GM19023 (cell line): ENCODE measurements at regions not wholly inside any gene's neighbourhood (a gene's known extent, or its start where the extent isn't known, plus 50 kb on each side); places are given as distances from the start of the nearest gene placed in this dataset.
"Not testable (repeated sequence)": the region's sequence is repeated elsewhere in the genome, so short reads cannot be mapped to it uniquely, and the experiment has no call there.

ENCODE experiments used
- ATAC-seq: cut with Tn5 transposase; IDR thresholded peaks from one replicate; pipeline ENCODE4 v1.9.1; 2021; ENCODE audit warnings: mild to moderate bottlenecking, moderate library complexity; ENCODE audit not compliant: unreplicated experiment

DNA sequence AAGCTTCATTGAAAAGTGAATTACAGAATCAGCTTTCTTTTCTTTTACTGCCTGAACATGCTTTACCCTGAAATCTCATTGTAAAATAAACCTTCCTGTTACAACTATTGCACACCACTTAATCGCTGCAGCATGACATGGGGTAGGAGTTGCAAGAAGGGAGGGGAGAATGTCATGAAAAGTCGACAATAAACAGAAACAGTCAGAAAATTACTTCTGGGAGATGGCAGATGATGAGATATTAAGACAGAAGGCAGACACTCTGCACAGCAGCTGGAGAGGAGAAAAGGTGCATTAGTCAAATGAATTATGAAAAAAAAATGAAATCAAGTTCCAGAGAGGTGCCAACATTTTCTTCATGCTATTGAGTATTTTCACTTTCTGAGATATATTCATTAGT is 287.7 kb downstream of the PCDH7 start:
- ATAC-seq, result no peak

DNA sequence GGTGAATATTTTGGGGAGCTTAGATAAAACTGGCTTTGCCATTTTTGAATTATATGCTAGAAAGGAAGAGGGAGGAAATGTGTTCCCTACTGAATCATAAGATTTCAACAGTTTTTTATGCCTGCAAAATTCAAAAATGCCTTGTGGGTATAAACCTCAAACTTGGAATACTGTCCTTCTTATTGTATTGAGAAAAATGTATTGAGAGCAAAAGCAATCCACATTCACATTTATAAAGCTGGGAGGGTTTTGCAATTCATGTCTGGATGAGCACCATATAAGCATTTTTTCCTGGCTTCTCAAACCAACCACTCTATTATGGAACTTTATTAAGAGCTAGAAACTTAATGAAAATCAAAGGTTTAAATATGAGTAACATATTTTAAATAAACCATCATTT is 289.8 kb downstream of the PCDH7 start:
- no peak for ATAC-seq

DNA sequence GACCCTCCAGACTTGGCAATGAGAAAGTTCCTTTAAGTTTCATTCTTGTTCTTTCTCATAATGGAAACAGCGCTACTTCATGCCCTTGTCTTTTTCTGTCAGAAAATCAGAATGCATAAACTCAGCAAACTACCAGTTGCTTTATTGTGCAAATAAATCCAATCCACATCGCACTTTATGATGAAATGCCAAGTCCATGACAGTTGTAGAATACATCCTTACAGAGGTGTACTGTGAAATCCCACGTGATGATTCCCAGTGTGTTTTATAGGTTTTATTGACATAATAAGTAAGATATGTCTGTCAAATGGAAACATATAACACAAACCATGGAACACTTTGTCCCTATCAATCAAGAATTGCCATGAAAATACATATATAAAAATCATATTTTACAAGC is 295.0 kb downstream of the PCDH7 start:
- no peak for ATAC-seq

DNA sequence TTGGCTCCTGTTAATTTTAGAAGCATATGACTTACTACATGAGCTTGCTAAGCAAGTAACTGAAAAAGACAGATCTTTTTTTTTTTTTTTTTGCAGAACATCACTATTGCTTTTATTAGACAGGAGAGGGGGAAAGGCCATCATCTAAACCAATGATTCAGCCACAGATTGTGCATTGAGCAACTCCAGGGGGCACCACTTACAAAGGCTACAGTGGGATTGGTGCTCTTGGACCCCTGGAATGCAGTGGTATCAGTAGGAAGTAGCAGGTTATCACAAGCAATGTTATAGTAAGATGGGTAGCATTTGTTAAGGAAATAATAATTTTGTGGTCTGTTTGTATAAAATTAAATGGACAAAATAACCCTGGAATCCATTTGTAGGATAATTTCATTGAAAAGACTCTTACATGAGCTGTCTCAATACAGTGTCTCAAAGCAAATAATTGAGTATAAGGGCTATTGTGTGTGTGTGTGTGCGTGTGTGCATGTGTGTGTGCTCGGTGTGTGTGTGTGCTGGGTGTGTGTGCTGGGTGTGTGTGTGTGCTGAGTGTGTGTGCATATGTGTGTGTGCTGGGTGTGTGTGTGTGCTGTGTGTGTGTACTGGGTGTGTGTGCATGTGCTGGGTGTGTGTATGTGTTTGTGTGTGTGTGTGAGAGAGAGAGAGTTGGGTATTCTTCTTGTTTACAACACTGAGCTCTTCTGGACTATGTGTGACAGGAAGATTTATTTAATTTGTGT is 296.3 kb downstream of the PCDH7 start:
- no peak for ATAC-seq

DNA sequence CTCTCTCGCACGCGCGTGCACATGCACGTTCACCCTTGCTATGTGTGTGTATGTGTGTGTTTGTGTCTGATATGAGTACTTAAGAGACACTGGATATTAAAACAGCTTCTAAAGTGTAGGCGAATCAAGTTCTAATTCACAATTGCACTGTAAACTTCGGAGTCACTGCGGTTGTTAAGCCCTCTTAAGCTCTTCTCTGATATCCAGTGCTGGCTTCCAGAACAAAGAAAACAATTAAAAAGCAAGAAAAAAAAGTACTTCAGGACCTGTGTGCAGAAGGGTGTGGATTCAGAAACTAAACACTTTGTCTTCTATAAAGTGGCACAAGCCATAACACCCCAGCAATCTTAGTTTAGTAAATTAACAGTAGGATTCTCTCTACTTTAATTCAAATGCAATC is 300.2 kb downstream of the PCDH7 start:
- ATAC-seq, result no peak

DNA sequence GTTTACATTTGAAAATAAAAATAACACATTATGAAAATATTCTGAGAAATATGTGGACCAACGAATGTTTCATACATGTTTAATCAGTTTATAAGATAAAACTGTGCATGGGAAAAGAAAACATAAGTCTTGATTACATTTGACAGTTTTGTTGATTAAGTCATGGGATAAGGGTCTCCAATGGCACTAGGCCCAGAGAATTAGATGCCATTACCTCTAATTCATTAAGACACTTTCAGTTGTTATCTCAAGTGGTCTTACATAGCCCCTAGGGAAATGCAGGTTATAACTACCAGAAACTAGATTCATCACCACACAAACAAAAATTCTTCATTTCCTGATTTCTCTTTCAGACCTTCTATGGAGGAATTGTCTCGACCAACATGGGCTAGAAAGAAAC is 300.8 kb downstream of the PCDH7 start:
- ATAC-seq, result no peak

DNA sequence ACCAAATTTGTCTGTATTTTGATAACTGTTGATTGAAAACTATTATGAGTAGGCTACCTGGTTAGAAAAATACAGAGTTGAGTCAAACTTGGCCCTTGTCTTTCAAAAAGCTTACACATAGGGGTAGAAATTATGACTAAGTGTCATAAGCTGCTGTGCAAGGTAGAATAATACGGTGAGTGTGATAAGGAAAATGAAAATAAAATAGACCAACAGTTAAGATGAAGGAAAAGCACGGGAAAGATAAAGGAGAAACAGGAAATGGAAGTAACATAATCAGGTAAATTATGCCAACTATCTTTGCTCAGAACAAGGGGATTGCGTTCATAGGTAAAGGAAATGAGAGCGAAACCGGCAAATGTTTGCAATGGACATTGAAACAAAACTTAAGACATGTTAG is 302.5 kb downstream of the PCDH7 start:
- ATAC-seq, result no peak

DNA sequence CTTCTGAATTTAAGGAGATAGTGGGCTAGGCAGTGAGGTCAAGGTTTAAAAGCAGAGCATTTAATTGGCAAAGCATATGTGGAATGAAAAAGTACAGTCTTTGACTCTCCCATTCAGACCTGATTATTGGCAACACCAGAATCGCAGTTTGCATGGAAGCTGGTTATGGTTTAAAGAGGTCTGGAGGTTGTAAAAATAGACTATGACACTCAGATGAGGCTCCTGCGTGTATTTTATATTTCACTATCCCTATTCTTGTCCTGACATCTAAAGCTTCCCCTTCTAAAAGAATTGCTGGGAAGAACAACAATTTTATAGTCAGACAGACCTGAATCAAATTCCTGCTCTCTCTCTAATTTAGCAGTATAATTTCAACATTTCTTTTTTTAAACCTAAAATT is 302.9 kb downstream of the PCDH7 start:
- ATAC-seq, result no peak

DNA sequence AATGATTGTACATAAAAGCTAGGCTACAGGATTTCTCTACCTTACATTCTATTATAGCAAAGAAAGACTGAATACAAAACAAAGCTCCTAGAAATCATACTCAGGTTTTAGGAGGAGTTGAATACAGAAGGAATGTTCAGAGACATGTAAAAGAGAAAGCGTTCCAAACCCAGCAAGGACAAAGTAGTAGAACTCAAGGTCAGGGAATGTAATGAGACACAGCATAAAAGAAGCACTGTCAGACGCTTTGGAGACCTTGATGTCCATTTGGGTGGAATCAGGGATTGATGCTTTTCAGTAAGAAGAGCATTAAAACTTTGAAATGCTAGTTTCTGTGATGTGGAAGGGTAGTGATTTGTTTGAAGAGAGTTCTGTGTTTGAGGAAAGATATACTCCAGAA is 303.6 kb downstream of the PCDH7 start:
- no peak for ATAC-seq

DNA sequence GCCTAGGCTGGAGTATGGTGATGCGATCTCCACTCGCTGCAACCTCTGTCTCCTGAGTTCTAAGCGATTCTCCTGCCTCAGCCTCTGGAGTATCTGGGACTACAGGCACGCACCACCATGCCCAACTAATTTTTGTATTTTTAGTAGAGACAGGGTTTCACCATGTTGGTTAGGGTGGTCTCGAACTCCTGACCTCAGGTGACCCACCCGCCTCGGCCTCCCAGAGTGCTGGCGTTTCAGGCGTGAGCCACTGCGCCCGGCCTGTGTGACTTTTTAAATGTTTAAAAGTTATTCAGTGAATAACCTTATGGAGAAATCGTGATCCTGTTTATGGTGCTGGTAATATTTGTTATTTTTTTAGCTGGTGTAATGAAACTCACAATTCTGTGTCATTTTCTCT is 304.6 kb downstream of the PCDH7 start:
- ATAC-seq, result not testable (repeated sequence)

DNA sequence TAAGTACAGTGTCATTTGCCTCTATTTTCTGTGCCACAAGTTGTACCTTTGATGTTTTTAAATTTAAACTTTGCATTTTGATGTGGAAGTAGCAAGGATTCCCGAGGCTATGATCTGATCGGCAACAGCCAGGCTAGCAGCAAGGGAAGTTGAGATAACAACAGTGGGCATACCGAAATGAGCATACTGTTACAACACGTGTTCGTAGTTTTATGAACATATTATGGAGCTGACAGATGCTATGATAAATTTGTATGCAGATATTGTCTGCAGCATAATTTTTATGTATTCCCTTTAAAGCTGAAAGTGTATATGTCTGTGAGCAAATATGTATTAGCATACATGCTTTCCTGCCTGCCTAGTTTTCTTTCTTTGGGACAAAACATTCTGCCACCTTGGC is 306.1 kb downstream of the PCDH7 start:
- no peak for ATAC-seq

DNA sequence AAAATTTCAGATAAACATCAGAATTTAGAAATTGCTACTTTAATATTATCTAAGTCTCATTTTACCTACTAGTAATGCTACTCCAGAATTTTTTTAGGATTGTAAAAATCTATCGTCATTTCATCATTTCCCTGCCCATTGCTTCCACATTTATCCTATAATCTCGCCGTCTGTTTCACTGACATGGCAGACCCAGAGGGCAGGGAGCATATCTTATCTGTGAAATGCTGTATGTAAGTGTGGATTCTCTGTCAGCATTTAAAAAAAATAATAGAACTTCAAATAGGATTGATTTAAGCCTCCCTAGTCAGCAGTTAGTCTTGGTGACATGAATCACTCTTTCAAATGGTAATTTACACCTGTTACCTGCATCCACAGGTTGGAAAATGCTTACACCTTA is 314.4 kb downstream of the PCDH7 start:
- ATAC-seq, result no peak

DNA sequence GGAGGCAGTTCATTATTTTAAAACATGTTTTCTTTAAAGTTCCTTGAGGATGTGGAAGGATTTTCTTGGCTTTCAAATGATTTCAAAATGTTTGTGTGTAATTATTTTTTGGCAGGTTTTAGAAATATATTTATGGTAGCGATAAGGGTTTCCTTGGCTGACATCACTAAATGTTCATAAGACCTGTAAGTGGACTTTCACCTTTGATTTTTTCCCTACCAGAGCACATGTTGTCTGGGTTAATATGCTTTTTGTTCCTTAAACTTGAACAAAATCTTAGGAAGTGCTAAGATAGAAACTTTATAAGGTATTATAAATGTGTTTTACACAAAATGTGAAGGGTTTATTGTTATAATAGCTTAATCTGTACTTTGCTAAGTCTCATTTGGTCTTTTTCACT is 315.6 kb downstream of the PCDH7 start:
- no peak for ATAC-seq

DNA sequence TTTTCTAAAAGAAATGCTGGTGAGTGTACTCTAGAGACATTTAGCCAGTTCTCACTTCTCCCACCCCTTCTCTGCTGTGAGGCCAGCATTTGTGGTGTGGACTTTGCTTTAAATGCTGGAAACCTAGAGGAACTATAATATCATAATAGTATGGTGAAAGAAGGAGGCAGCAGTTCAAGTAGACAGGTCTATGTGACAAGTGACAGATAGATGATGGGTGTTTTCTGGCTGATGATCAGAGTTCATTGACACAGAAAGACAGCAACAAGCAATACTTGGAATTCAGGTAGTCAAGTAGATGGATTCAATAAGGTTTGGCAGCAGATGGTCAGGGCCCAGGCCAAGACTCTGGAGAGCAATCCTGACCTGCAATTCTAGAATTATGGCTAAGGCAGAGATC is 317.5 kb downstream of the PCDH7 start:
- ATAC-seq, result no peak

DNA sequence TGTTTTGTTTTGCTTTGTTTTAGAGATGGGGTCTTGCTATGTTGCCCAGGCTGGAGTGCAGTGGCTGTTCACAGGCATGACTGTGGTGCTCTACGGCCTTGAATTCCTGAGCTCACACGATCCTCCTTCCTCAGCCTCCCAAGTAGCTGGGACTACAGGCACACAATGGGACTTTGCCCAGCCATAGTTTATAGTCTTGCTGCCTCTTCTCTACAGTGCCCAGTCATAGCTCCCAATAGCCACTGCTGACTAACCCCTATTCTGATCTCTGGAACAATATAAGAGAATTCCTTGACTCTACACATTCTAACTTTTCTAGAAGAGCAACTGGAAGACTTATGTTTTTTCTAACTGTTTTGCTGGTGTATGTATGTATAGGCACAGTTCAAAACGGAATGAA is 319.2 kb downstream of the PCDH7 start:
- no peak for ATAC-seq

DNA sequence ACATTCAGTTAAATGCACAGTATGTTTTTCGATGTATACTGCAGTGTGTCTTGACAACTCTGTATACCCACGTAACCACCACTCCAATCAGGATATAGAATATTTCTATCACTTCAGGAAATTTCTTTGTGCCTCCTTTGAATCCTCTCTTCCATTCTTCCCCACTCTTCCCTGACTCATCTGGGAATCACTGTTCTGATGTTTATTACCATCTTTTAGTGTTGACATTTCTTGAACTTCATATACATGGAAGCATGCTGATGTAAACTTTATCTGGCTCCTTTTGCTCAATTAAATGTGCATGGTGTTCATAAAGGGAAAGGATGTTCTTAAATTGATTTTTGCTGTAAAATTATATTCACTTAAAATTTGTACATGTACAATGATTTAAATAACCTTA is 319.9 kb downstream of the PCDH7 start:
- no peak for ATAC-seq

DNA sequence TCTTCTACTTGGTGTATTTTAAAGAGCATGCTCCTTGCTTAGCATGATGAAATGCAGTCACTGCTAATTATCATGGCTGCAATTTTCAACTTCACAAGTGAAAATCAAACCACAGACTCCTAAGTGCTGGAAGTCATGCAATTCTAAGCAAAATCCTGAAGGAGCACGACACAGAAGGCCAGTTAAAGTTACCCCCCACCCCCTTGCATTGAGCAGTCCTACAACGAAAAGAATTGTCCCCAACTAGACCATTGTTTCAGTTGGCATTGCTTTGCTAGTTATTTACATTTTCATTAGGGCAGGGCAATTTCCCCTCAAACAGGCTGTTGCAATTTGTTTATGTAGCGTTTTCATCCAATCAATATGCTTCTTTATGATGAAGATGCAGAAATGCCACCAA is 321.2 kb downstream of the PCDH7 start:
- ATAC-seq, result no peak

DNA sequence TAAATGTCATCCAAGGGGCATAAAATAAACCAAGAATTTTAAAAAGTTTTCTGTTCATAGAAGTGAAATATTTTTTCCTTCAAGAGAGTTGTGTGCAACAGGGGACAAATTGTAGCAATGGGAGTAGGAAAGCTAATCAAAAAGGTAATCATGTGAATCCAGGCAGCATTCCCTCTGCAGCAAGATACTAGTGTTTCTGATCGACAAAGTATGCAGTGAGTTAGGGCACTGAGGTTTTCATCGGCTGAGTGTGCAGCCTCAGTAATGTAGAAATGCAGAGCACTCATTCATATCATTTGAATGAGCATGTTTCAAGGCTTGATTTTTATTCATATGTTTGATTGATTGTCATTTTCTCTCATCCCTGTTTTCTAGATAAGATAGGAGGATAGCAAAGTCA is 321.7 kb downstream of the PCDH7 start:
- no peak for ATAC-seq

DNA sequence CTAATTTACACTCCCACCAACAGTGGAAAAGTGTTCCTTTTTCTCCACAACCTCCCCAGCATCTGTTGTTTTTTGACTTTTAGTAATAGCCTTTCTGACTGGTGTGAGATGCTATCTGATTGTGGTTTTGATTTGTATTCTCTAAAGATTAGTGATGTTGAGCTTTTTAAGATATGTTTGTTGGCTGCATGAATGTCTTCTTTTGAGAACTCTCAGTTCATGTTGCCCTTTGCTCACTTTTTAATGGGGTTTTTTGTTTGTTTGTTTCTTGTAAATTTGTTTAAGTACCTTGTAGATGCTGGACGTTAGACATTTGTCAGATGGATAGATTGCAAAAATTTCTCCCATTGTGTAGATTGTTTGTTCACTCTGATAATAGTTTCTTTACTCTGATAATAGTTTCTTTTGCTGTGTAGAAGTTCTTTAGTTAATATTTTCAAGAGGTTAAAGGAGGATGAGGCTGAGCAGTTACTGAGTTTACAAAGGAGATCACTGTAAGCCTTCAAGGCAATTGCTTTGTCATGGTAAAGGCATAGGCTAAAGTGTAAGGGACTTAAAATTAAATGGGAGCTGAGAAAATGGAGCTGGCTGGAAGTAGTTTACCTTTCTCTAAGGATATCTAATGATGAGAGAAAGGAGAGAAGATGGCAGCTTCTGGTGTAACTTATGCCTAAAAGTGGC is 323.4 kb downstream of the PCDH7 start:
- no peak for ATAC-seq

DNA sequence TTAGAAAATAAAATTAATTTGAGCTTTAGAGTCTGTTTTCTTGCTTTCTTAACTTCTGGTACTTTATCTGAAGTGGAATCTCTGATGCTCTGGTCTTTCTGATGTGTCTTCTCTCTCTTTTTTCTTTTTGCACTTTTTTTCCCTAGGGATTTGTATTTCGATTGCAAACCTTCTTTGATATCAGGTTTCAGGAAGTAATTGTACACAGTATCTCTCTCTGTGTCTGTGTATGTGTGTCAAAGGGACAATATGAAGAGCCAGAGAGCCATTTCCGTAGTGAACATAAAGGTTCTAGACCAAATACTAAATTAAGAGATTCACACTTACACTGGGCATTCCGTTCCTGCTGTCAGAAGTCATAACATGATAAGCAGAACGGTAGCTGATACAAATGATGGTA is 325.0 kb downstream of the PCDH7 start:
- no peak for ATAC-seq

DNA sequence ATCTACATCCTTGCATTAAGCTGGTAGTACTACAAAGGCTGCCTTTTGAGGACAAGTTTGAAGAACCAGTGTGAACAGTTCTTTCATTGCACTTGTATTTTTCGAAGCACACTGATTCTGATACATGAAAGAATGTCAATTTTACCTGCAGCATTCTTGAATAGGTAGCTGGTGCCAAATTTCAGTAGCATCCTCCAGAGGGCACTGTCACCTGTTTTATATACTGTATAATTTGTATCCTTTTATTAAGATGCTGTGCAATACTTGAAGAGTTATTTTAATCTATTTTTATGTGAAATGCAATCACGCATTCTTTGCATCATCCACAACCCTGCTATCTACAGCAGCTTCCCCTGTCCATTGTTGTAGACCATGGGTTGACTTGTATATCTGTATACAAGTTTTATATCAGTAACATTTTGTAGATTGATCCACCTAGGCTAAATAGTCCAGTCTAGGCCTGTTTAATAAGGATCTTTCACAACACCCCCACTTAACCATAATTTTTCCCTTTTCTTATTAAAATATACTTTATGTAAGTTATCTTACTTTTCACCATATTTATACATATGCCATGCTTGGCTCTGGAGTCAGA is 325.7 kb downstream of the PCDH7 start:
- ATAC-seq, result no peak

DNA sequence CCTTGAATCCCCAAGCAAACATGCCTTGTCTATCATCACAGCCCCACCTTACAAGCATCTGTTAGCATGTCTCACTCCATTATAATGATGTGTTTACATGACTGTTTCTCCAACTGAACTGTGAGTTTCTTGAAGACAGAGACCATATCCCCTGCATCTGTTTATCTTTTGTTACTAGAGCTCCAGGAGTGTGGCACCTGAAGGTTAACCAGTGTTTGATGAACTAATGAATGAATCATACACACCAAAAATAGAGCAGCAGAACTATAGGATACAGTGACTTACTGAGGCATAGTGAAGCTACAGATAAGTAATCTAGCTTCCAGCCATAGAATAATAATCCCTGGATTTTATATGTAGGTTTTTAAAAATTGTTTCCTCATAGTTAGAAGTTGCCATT is 331.0 kb downstream of the PCDH7 start:
- no peak for ATAC-seq
